M059J (cell line): ENCODE measurements at regions not wholly inside any gene's neighbourhood (a gene's known extent, or its start where the extent isn't known, plus 50 kb on each side); places are given as distances from the start of the nearest gene placed in this dataset.

Experiments
- DNase-seq: peaks from one replicate; pipeline ENCODE4 v3.0.0-alpha.2; 2012; ENCODE audit warnings: low read depth

GRCh38 chr10:108130575-108130974 is 966.1 kb upstream of the SORCS1 start:
- no peak for DNase-seq

- no peak for DNase-seq
Measured at GRCh38 chr10:108112218-108112617, 947.7 kb upstream of the SORCS1 start.

GRCh38 chr10:108104551-108105156 is 940.1 kb upstream of the SORCS1 start:
- peak; percentile 3 for DNase-seq

GRCh38 chr10:108097258-108097657 is 932.8 kb upstream of the SORCS1 start:
- DNase-seq = no peak

GRCh38 chr10:108095932-108096925 is 931.7 kb upstream of the SORCS1 start:
- no peak for DNase-seq

- peak; percentile 24 for DNase-seq
Measured at GRCh38 chr10:108090476-108091215, 926.1 kb upstream of the SORCS1 start.

DNA sequence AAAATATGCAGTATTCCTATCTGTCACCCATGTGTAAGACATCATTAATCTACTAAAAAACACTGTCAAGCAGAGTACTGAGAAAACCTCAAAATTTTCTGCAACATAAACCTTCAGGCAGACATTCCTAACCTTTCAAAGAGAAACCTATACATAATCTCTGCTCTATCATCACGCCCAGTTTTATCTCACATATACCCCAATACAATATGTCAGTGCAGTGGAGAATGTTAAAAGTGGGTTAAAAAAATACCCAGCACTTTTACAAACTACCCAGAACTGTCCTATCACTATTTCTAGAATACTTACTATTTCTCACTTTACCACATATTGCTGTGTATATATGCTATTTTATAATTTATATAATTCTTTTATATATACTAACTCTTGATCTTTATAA is 922.0 kb upstream of the SORCS1 start:
- no peak for DNase-seq

DNA sequence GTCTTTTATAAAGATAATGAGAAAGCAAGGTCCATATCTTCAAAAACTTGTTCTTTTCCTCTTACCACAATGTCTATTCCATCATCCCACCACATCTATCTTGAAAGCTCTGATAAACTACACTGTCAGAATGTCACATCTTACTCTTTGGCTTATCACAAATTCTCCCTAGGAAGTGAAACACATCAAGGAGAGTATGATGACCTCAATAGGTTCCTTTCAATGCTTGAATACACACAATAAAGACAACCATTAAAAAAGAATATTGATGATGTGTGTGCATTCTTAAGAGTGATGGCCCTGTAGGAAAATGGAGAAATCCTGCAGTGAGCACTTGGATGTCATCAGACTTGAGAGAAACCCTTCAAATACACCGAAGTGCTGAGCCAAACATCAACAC is 918.1 kb upstream of the SORCS1 start:
- DNase-seq = no peak

DNA sequence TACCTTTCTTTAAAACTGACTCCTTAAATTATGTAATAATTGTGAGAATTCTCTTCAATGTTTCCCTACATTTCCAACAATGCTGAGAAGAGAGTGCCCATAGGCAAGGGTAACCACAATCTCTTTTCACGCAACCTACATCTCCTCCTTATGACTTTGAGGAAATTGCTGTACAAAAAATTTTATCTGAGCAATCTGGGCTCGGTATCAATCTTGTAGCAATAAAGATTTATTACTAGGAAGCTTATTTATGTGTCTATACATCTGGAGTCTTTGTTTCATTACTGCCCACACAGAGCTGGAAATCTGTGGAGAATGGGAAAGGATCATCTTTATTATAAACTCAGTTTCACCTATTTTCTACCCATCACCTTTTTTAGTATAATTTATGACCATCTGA is 913.8 kb upstream of the SORCS1 start:
- no peak for DNase-seq

- no peak for DNase-seq
Measured at GRCh38 chr10:108072466-108072865, 908.0 kb upstream of the SORCS1 start.

- no peak for DNase-seq
Measured at GRCh38 chr10:108070789-108071188, 906.3 kb upstream of the SORCS1 start.

DNA sequence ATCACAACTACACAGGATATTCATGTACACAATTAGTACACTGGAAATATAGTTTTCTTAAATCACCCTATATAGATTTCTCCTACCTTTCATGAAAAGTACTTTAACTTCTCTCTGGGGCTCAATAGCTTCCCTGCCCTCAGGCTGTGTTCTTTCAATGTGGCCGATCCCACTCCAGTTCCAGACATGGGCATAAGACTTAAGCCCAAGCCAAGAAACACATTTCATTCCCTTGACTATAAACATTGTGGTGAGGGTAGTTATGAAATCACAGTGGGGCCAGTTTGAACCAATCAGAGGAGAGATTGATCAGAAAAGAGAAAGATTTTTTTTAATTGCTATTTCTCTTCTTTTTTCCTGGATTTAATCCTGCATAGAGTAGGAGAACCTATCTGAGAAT is 904.6 kb upstream of the SORCS1 start:
- DNase-seq = peak; percentile 20

DNA sequence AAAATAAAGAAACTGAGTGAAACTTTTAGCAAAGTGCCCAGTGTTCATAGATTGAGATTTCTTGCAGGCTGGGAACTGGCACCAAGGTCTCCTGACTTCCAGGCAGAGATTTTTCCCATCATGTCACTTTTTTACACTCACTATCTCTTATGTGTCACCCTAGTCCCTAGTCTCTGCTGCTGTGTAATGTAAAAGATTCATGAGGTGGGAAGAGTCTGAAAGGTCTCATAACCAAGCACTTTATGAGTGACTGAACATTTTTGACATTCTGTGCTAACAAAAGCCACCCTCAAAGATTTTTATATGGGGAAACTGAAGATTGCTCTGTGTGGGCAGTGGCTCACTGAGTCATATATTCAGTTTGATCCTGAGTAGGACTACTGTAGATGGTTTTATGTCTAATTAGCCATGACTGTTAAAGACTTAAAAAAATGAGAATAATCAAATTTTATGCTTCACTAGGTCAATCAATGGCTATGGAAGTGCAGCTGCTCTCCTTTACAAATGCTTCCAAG is 900.3 kb upstream of the SORCS1 start:
- peak; percentile 30 for DNase-seq

DNA sequence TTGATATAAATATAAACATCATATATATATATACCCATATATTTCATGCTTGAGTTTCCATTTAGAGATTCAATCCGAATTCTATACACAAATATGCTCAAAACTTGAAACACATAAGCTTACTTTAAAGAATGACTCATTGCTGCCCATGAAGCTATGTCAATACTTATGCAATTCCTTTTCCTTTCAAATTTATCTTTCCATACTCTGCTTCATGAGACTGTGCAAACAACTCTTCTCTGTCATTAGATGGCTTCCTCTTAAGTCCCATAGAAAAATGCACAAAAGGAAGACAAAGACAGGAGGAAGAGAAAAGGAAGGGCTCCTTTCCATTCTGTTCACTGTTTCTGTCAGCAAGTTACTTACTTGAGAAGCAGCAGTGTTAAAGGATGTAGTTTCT is 895.7 kb upstream of the SORCS1 start:
- DNase-seq = no peak

GRCh38 chr10:108055506-108055905 is 891.0 kb upstream of the SORCS1 start:
- DNase-seq = no peak

- peak; percentile 26 for DNase-seq
Measured at GRCh38 chr10:108052981-108053380, 888.5 kb upstream of the SORCS1 start.

DNA sequence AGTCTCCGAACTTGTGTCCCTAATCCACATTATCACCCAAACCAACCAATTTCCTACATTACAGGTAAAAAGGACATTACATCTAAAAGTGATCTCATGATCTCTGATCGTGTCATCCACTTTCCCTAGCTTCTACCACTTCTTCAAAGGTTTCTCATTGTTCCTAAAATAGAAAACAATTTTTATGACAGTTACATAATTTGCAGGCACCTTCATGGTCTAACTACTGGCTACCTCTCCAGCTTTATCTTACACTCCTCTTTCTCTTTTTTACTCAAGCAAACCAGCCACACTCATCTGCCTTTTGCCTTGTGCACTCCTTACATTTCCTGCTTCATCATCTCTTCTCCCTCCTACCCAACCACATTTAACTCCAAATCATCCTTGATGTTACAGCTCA is 886.7 kb upstream of the SORCS1 start:
- DNase-seq = no peak

DNA sequence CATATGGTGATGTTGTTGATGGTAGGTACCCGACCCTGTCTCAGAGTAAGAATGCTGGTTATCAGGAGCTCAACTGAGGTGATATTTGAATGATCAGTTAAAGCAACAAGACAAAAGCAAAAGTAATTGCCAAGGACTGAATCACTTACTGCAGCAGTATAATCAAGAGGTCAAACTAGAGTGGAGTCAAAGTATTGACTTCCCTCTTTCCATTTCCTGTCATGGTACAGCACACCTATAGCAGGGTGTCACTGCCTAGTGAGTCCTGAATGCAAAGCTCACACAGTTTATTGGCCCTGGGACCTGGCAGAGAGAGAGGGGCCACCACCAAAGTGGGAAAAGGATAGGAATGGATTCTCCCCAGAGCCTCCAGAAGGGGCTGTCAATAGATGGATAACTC is 886.1 kb upstream of the SORCS1 start:
- no peak for DNase-seq

GRCh38 chr10:108049668-108050067 is 885.2 kb upstream of the SORCS1 start:
- no peak for DNase-seq

DNA sequence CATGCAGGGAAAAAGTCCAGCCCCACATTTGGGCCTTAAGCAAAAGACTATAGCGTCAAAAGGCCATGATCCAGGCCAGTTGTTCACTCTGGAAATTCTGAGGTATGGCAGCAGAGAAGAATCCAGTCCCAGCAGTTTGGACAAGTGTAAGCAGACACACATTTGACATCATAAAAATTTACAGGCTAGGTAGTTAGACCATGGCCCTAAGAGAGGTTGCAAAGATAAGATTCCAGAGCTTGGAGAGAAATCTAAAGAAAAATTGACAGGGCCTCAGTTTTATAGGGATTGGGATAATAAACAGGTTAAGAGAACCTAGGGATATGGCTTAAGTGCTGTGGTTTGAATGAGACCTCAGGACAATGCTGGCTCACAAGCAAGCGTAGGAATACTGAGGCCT is 884.4 kb upstream of the SORCS1 start:
- DNase-seq = no peak

- DNase-seq = no peak
Measured at GRCh38 chr10:108039821-108040584, 875.5 kb upstream of the SORCS1 start.

- DNase-seq = no peak
Measured at GRCh38 chr10:108037061-108037460, 872.6 kb upstream of the SORCS1 start.
